ENCODE measurements at regions not wholly inside any gene's neighbourhood (a gene's known extent, or its start where the extent isn't known, plus 50 kb on each side); places are given as distances from the start of the nearest gene placed in this dataset.

DNA sequence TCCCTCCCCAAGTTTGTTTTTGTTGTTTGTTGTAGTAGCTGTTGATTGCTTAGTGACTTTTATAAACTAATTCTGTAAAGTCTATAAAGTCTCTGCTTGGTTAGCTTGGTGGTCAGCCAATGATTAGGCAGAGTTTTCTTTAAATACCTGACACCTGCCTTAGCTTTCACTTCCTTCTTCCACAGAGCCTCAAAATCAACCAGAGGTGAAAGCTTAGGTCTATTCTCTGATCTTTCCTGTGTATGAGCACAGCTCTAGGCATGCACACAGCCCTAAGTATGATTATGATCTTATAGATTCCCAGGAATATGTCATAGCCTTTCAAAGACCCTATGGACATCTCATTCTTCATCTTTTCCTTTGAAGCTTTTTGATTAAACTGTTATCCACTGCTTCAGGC, 514.7 kb downstream of the AACS start:
- no peak for ATAC-seq

DNA sequence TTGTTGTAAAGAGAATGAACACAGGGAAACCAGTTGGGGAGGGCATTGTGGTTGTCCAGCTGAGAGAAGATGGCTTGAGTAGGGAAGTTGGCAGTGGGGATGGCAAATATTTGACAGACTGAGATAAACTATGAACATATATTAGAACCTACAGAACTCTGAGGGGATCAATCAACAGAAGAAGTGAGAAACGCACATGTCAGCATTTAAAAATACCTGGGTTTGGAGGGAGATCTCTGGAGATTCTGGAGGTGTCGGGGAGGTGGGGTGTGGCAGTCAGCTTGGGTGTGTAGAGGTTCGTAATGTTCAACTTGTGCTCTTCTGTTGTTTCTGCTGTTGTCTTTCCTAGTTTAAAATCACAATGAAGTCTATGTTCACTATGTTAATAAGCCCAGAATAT, 517.8 kb downstream of the AACS start:
- intact Hi-C loops (cut with micrococcal nuclease) = no loop called here
- no peak for ATAC-seq
- DNase-seq = no peak

More for the DNA sequence above, 514.7 kb downstream of the AACS start:
- DNase-seq = no peak
- intact Hi-C loops (cut with micrococcal nuclease) = no loop called here

DNA sequence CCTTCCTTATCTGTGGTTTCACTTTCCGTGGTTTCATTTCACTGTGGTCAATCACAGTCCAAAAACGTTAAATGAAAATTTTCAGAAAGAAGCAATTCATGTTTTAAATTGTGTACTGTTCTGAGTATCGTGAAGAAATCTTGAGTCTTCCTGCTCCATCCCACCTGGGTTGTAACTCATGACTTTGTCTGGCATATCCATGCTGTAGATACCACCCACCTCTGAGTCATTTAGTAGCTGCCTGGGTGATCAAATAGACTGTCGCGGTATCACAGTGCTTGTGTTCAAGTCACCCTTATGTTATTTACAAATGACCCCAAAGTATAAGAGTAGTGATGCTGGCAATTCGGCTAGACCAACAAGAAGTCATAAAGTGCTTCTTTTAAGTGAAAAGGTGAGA, 521.2 kb downstream of the AACS start:
- ATAC-seq (no peak), DNase-seq (no peak)
- intact Hi-C loops (cut with micrococcal nuclease) = no loop called here

DNA sequence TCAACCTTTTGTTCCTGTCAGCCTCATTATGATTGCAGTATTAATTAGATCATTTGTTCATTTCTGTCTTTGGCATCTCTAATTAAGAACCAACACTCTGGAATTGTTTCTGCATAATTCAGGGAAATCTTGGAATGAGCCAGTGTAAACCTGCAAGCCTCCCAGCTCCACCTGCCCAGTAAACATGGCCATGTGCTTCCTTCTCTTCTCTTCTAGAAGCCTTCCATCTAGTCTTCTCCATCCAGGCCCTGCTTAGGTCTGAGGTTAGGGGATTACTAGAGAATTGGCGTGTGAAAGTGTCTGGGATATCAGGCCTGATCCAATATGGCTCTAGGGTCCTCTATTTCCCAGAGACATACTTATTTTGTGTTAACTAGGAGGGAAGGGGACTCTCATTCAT, 528.0 kb downstream of the AACS start:
- DNase-seq = no peak
- no peak for ATAC-seq
- intact Hi-C loops (cut with micrococcal nuclease) = no loop called here

DNA sequence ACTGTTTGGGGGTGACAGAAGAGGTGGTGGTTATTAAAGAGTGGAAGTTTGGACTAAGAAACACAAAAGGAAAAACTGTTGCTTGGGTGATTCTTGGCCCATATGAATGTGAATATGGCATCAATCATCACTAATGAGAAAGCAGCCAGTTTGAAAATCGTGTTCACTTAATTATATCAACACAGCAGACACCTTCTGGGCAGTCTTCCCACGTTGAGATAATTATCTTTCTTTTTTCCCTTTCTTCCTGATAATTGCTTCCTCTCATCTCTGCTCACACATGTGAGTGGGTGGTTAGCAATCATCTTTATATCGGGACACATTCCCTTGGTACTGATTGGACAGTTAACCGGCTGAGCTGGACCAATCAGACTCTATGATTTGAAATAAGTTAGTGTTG, 539.7 kb downstream of the AACS start:
- no peak for DNase-seq
- intact Hi-C loops (cut with micrococcal nuclease) = no loop called here
- ATAC-seq = no peak

DNA sequence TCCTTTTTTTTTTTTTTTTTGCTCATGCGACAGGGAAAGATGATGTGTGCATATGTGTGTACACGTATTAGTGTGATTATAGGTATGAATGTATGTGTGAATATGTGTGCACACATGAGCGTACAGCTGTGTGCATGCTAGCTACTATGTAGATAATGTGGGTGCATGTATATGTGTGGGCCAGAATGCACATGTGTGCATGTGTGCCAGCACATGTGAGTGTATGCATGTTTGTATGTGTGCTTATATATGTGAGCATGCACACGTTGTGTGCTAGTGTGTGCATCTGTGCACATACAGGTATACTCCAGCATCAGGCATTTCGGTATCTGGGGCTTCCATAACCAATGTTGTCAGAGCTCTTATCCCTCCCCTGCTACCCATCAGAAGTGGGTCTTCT, 541.1 kb downstream of the AACS start:
- DNase-seq (no peak), ATAC-seq (no peak)
- intact Hi-C loops (cut with micrococcal nuclease) = no loop called here

DNA sequence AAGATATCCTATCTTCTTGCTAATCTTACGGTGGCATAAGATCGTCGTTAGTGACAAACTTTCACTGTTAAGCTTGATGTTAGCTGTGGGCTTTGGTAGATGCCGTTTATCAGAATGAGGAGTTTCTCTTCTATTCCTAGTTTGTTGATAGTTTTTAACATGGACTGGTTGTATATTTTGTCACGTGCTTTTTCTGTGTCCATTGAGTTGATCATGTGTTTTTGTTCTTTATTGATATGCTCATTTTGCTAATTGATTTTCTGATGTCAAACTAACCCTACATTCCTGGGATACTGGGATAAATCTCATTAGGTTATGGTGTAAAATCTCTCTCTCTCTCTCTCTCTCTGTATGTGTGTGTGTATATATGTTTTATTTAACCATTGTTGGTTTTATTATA, 545.1 kb downstream of the AACS start:
- no peak for DNase-seq
- no peak for ATAC-seq
- intact Hi-C loops (cut with micrococcal nuclease) = no loop called here

DNA sequence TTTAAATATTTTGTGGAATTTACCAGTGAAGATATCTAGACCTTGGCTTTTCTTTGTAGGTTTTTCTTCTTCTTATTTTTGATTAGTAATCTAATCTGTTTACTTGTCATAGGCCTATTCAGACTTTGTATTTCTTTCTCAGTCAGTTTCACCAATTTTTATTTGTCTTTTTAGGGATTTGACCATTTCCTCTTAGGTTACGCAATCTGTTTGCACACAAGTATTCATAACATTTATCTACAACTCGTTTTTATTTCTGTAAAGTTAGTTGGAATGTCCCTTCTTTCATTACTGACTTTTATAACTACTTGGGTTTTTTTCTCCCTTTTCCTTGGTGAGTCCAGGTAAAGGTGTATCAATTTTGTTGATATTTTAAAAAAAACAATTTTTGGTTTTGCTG, 545.7 kb downstream of the AACS start:
- ATAC-seq (no peak), DNase-seq (no peak)
- intact Hi-C loops (cut with micrococcal nuclease) = no loop called here

DNA sequence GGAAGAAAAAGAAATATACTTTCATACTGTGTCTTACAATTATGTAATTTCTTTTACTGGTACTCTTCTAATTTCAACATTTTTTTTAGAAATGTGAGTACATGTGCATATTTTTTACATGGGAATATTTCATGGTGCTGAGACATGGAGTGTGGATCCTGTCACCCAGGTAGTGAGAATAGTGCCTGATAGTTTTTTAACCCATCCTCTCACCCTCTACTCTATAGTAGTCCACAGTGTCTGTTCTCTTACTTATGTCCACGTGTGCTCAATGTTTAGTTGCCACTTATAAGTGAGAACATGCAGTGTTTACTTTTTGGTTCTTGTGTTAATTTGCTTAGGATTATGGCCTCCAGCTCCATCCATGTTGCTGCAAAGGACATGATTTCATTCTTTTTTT, 548.8 kb downstream of the AACS start:
- no peak for ATAC-seq
- no peak for DNase-seq
- intact Hi-C loops (cut with micrococcal nuclease) = no loop called here

DNA sequence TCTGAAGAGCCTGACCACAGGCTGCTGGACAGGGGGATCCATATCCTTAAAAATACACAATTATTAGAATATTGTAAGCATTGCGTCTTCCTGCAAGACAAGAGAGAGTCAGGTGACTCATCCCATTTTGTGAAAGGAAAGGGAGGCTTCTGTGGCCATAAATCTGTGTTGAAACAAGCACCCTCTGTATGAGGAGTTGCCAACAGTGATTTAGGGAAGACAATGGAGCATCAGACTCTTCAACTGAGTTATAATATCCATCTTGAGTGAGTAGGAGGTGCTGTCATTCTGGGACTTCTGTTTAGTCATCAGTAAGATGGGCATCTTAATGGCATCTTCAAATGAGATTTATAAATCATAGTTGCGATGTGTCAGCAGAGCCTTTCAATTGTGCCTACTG, 554.5 kb downstream of the AACS start:
- DNase-seq (no peak), ATAC-seq (no peak)
- intact Hi-C loops (cut with micrococcal nuclease) = no loop called here

DNA sequence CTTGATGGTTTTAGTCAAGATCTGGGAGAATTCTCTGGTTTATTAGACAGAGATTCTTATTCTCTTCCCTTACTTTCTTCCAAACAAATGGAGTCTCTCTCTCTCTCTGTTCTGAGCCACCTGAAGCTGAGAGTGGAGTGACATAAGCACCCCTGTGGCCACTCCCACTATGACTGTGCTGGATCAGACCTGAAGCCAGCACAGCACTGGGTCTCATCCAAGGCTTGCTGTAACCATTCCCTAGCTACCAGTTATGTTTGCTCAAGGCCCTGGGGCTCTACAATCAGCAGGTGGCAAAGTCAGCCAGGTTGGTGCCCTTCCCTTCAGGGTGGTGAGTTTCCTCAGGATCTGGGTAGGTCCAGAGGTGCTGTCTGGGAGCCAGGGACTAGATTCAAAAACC, 568.5 kb downstream of the AACS start:
- ATAC-seq = no peak
- intact Hi-C loops (cut with micrococcal nuclease) = no loop called here
- no peak for DNase-seq

DNA sequence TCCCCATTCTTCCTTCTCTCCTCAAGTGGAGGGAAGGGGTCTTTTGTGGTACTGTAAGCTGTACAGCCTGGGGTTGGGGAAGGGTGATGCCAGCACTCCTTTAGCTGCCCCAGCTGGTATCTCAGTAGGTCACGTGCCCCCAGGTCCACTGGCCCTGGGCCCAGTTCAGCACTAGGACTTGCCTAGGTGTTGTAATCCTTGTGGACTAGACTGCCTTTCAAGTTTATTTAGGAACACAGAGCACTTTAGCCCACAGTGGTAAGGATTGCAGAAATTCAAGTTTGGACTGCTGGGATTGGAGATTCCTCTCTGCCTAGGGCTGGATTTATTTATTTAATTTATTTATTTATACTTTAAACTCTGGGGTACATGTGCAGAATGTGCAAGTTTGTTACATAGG, 569.6 kb downstream of the AACS start:
- no peak for ATAC-seq
- intact Hi-C loops (cut with micrococcal nuclease) = no loop called here
- no peak for DNase-seq

DNA sequence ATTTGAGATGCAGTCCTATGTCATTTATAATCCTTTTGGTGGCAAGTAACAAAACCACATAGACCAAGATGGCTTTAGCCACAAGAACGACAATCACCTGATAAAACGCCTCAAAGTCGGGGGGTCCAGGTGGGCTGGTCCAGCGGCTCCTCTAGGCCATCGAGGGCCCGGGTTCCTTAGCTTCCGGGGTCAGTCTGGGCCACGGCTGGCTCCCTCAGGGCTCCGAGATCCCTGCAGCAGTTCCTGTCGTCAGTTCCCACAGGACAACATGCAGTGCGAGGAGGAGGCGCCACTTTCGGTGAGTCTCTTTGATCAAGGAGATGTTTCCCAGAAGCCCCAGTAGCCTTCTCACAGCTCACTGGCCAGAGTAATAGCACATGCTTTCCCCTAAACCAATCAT, 574.6 kb downstream of the AACS start:
- no peak for ATAC-seq
- intact Hi-C loops (cut with micrococcal nuclease) = no loop called here
- DNase-seq = no peak

DNA sequence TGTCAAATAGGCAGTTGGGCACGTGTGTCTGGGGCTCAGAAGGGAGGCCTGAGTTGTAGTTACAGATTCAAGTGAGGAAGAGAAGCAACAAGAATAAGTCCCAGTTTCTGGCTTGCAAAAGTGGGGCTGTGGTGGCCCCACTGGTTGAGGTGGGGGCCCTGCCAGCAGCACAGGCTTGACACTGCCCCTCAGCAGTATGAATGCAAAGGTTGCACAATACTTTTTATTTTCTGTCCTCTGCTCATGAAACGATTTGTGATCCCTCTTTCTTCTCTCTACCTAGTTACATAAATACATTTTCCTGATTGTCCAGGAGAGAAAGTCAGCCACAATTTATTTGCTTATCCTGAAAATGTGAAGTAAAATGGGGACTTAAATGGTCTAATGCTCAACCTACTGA, 577.8 kb downstream of the AACS start:
- DNase-seq (no peak), ATAC-seq (no peak)
- intact Hi-C loops (cut with micrococcal nuclease) = no loop called here

DNA sequence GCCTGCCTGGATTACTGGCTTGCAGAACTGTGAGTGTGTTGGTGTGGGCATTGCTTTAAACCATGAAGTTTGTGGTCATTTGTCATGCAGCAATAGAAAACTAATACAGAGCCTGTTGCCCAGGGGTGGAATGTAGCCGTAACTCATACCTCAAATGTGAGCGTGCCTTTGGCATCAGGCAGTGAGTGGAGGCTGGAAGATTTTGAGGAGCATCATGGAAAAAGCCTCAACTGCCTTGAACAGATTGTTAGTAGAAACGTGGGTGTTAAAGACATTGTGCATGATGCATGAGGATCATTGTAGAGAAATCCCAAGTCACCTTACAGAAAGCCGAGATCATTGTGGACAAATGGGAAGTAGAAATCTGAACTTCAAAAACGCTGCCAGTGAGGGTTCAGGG, 580.5 kb downstream of the AACS start:
- intact Hi-C loops (cut with micrococcal nuclease) = no loop called here
- DNase-seq = no peak
- ATAC-seq = no peak

DNA sequence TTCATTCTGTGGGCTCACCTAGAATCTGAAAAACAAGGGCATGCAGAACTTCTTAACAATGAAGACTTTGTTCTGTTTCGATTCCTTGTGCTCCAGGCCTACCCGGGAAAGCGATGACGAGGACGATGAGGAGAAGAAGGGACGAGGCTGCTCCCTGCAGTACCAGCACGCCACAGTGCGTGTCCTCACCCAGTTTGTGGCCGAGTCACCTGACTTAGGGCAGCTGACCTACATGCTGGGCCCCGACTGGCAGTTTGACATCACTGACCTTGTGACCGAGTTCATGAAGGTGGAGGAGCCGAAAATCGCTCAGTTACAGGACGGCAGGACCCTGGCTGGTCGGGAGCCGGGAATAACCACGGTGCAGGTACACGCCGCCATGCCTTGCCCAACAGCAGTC, 585.4 kb downstream of the AACS start:
- ATAC-seq (no peak), DNase-seq (no peak)
- intact Hi-C loops (cut with micrococcal nuclease) = no loop called here

DNA sequence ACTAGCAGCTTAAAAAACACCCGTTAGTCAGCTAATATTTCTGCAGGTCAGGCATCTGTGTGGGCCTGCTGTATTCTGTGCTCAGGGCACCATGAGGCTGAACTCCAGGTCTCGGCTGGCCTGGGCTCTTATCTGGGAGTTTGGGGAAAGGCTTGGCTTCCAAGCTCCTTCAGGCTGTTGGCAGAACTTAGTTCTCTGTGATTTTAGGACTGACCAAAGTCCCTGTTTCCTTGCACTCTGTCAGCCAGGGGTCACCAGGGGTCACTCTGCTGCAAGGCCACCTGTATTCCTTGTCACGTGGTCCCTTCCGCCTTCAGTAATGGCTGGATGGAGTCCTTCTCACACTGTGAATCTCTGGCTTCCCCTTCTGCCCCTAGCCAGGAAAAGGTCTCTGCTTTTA, 586.4 kb downstream of the AACS start:
- intact Hi-C loops (cut with micrococcal nuclease) = no loop called here
- ATAC-seq (no peak), DNase-seq (no peak)

DNA sequence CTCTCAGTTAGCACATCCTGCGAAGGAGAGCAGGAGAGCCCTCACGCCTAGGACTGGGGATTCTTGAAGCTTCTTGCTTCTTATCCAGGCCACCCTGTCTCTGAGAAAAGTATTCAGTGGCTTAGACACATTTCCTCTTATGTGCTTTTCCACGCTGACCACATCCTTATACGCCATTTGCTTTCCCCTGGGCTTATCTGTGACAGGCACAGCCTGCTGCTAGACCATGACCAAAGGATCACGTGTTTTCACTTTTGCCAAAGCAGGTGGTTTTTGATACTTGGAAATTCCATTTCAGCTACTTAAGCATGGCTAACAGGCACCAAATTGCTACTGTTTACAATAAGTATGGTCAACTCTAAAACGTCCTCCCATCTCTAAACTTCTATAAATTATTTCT, 587.4 kb downstream of the AACS start:
- ATAC-seq (no peak), DNase-seq (no peak)
- intact Hi-C loops (cut with micrococcal nuclease) = no loop called here

DNA sequence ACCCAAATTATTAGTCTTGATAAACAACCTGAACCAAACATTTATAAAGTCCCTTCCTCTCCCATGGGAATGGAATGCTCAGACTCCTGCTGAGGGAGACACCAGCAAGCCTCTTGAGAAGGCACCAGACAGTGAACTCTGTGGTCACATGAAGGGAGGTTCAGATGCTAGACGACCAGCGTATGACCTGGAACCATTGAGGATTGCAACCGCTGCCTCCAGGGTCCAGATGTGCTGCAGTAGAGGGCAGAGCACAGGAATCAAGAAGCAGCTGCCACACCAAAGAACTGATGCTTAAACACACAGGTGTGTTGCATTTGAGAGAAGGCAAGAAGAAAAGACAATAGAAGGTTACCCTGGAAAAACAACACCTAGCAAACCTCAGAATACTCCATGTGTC, 592.4 kb downstream of the AACS start:
- intact Hi-C loops (cut with micrococcal nuclease) = no loop called here
- DNase-seq = no peak
- ATAC-seq = no peak

DNA sequence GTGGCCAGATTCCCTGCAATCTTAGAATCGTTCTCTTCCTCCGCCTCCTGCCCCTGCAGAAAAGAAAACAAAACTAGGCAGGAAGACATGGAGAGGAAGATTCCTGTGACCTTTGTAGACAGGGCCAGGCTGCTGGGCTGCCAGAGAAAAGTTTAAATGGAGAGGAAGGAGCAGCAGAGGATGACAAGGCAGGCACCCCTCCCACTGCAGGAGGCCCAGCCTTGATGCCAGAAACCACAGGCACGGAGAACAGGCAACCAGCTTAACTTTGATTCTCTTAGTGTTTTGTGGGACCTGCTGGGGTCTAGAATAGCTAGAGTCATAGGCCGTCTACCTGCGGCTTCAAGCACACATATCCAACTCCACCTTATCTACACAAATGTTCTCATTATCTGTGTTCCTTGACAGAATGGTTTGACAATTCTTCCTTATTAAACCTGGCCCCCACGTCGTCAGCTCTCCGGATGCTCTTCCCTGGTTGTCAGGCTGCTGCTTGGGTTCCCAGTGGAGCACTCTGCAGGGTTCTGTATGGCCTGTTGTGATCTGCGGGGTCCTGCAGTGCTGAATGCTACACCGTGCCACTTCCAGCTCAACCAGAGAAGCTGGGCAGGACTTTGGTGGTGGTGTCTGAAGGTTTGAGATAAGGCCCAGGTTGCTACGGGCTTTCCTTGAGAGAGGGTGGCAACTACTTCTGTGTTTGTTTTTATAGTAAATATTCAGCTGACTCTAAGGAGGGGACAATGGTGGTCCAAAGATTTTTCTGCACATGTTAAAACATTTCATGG, 609.5 kb downstream of the AACS start:
- intact Hi-C loops (cut with micrococcal nuclease) = no loop called here
- DNase-seq (no peak), ATAC-seq (no peak)

DNA sequence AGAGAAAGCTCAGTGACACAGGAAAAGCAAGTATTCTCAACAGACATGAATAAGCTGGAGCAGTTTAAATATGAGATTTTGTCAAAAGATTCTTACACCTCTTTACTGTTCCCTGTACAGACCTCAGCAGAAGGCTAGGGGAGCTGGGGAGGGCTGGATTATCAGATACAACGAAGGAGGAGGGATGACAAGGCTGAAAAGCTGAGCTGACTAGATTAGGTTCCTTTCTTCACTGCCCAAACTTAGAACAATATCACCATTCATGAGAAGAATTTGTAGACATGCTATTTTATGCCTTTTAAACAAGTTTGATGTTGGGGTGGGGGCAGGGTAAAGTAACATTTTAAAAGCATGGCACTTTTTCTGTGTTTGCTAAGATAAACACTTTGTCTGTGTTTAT, 611.1 kb downstream of the AACS start:
- no peak for DNase-seq
- no peak for ATAC-seq
- intact Hi-C loops (cut with micrococcal nuclease) = no loop called here

DNA sequence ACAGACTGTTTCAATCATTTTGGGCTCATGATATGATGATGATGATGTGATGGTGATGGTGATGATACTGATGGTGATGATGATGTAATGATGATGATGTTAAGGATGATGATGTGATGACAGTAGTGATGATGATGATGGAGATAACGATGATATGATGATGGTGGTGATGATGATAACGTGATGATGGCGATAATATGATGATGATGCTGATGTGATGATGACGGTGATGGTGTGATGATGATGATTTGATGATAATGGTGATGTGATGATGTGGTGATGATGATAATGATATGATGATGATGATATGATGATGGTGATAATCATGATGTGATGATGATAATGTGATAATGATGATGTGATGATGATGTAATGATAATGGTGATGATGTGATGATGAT, 612.6 kb downstream of the AACS start:
- no peak for ATAC-seq
- intact Hi-C loops (cut with micrococcal nuclease) = no loop called here
- DNase-seq = no peak
